OCI-LY3 (cell line): ENCODE measurements at regions not wholly inside any gene's neighbourhood (a gene's known extent, or its start where the extent isn't known, plus 50 kb on each side); places are given as distances from the start of the nearest gene placed in this dataset.

Source experiments
- H2AFZ ChIP-seq: fragments of 200-600, 300-600 bp; shearing (Covaris generic); 2 replicates; pipeline ENCODE4 v1.6.0; 2014; ENCODE audit warnings: antibody characterized with exemption, low read depth, low read length
- H3K27ac ChIP-seq: fragments of 200-600, 300-600 bp; sonication (generic); 2 replicates; pipeline ENCODE4 v1.5.1; 2014; ENCODE audit warnings: mild to moderate bottlenecking, low read length, moderate library complexity, mixed read lengths
- H3K27me3 ChIP-seq: fragments of 200-600, 300-600 bp; sonication (generic); 2 replicates; pipeline ENCODE4 v1.6.1; 2014; ENCODE audit warnings: low read depth, low read length, mixed read lengths
- H3K36me3 ChIP-seq: fragments of 200-600, 300-600 bp; sonication (generic); replicated peaks from 2 replicates; pipeline ENCODE3; 2014; ENCODE audit warnings: low read depth, low read length, mixed read lengths
- H3K4me1 ChIP-seq: fragments of 300-600, 200-600 bp; sonication (generic); 2 replicates; pipeline ENCODE4 v1.6.1; 2014; ENCODE audit warnings: low read length, mixed read lengths
- H3K4me2 ChIP-seq: fragments of 200-600, 300-600 bp; sonication (generic); 2 replicates; pipeline ENCODE4 v1.6.1; 2014; ENCODE audit warnings: low read length, mixed read lengths
- H3K4me3 ChIP-seq: fragments of 300-600, 200-600 bp; sonication (generic); 2 replicates; pipeline ENCODE4 v1.5.1; 2014; ENCODE audit warnings: antibody characterized with exemption, mild to moderate bottlenecking, low read length, moderate library complexity
- H3K79me2 ChIP-seq: fragments of 300-600, 200-600 bp; shearing (Covaris generic); 2 replicates; pipeline ENCODE4 v1.6.1; 2014; ENCODE audit warnings: mild to moderate bottlenecking, low read length, mixed read lengths
- H3K9ac ChIP-seq: fragments of 300-600, 200-600 bp; shearing (Covaris generic); 2 replicates; pipeline ENCODE4 v1.6.0; 2014; ENCODE audit warnings: mild to moderate bottlenecking, low read length, moderate library complexity
- H3K9me3 ChIP-seq: fragments of 200-600, 300-600 bp; shearing (Covaris generic); 2 replicates; pipeline ENCODE4 v1.6.1; 2014; ENCODE audit warnings: low read length, mixed read lengths; ENCODE audit not compliant: insufficient read depth
- H4K20me1 ChIP-seq: fragments of 200-600, 300-600 bp; sonication (generic); 2 replicates; pipeline ENCODE4 v1.6.1; 2016; ENCODE audit warnings: low read length, mixed read lengths; ENCODE audit not compliant: insufficient read depth
- CTCF ChIP-seq: fragments of 200-600, 300-600 bp; sonication (generic); IDR thresholded peaks from 2 replicates; pipeline ENCODE4 v1.5.1; 2014; ENCODE audit warnings: antibody characterized with exemption, low read length, low read depth
- EZH2phosphoT487 ChIP-seq: fragments of 200-600 bp; shearing (Covaris generic); IDR thresholded peaks from 2 replicates; pipeline ENCODE4 v1.6.1; 2018; ENCODE audit warnings: antibody characterized with exemption, mixed run types, low read depth

GRCh38 chr3:2029559-2029958 is 69.1 kb upstream of the CNTN4 start:
- no peak overlapping the region for H3K4me2 ChIP-seq
- no peaks in the 10 kb centered on the region for H3K36me3 ChIP-seq
- H3K9me3 ChIP-seq: no peaks in the 10 kb centered on the region
- H4K20me1 ChIP-seq: no peaks in the 10 kb centered on the region
- no peak overlapping the region for H2AFZ ChIP-seq
- no peaks in the 10 kb centered on the region for H3K27me3 ChIP-seq
- H3K4me1 ChIP-seq: peaks cover 20% of the 10 kb centered on the region
- H3K4me3 ChIP-seq: no peak overlapping the region
- H3K27ac ChIP-seq: no peak overlapping the region
- no peak for TF ChIP-seq CTCF
- no peaks in the 10 kb centered on the region for H3K79me2 ChIP-seq
- no peak overlapping the region for H3K9ac ChIP-seq

GRCh38 chr3:2036076-2036475 is 62.6 kb upstream of the CNTN4 start:
- peak overlapping the region; percentile 13 for H3K4me2 ChIP-seq
- H3K9me3 ChIP-seq: no peaks in the 10 kb centered on the region
- H4K20me1 ChIP-seq: no peaks in the 10 kb centered on the region
- TF ChIP-seq EZH2phosphoT487: no peak
- no peak for TF ChIP-seq CTCF
- no peak overlapping the region for H3K27ac ChIP-seq
- H3K9ac ChIP-seq: no peak overlapping the region
- no peaks in the 10 kb centered on the region for H3K36me3 ChIP-seq
- no peaks in the 10 kb centered on the region for H3K27me3 ChIP-seq
- H2AFZ ChIP-seq: peak overlapping the region; percentile 41; the same call in 1 of the 2 replicates
- H3K79me2 ChIP-seq: no peaks in the 10 kb centered on the region
- peaks cover 17% of the 10 kb centered on the region for H3K4me1 ChIP-seq
- H3K4me3 ChIP-seq: no peak overlapping the region

DNA sequence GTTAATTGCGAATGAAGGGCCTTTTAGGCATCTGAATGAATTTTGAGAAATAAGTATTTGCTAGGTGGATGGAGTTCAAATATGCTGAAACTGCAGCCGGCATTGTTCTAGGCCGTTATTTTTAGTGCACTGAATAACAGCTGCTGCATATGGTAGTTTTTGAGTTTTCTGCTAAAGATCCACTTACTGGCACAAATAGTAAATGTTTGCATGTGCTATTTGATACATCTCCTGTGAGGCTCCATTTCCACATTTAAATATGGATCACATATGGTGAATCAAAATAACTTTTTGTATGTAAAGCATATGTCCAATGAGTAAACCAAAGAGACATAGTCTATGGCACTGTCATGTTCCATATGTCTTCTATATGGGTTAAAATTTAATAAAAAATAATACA is 56.7 kb upstream of the CNTN4 start:
- no peaks in the 10 kb centered on the region for H3K79me2 ChIP-seq
- H3K9me3 ChIP-seq: no peaks in the 10 kb centered on the region

More for the DNA sequence above, 56.7 kb upstream of the CNTN4 start:
- Histone ChIP-seq H3K27ac (no peak overlapping the region), H3K4me2 (no peak overlapping the region), H3K4me3 (no peak overlapping the region), H3K9ac (no peak overlapping the region), H4K20me1 (no peaks in the 10 kb centered on the region), H3K27me3 (no peaks in the 10 kb centered on the region), H3K36me3 (no peaks in the 10 kb centered on the region), H3K4me1 (no peaks in the 10 kb centered on the region), H2AFZ (no peak overlapping the region)
- TF ChIP-seq EZH2phosphoT487: no peak
- TF ChIP-seq CTCF: no peak
